A549 (cell line): ENCODE measurements at regions not wholly inside any gene's neighbourhood (a gene's known extent, or its start where the extent isn't known, plus 50 kb on each side); places are given as distances from the start of the nearest gene placed in this dataset.

Experiments
- ATAC-seq, 2 experiments: fragments of 200-7000 bp in 1 of 2; fragments of >200 bp in 1 of 2; cut with Nextera tagmentation in 1 of 2; cut with Tn5 transposase in 1 of 2; 3 replicates each; pipeline versions ENCODE4 v1.8.0 to v1.9.1; 2018 to 2020; ENCODE audit warnings: mild to moderate bottlenecking in 1 of 2, moderate library complexity in 1 of 2
- CTCF ChIA-PET: fragments of 300-600 bp; sonication (Branson Sonifier 250); formaldehyde crosslinking; extraction: SDS; loops from one replicate; lab custom pipeline; 2021; ENCODE audit warnings: antibody characterized with exemption, inconsistent platforms; lab: Yijun Ruan, JAX
- POLR2A ChIA-PET: fragments of 350-600 bp; formaldehyde crosslinking; extraction: SDS; loops from one replicate; lab custom pipeline; 2021; ENCODE audit warnings: antibody characterized with exemption, inconsistent platforms; lab: Yijun Ruan, JAX
- DNase-seq, 2 experiments: peaks; one replicate each; pipeline versions ENCODE4 v3.0.0 to v3.0.0-alpha.2; 2011 to 2016; ENCODE audit warnings: low read depth in 1 of 2, low spot score in 1 of 2
- FAIRE-seq: peaks from 2 replicates; lab custom pipeline; 2011; peaks lifted over from hg19 to GRCh38; lab: Jason Lieb, UNC
- H3K27ac ChIP-seq, 2 experiments: fragments of >200 bp; sonication (Bioruptor Twin); formaldehyde crosslinking; 3 replicates each; pipeline ENCODE4 v1.5.1; 2016 to 2017
- H3K4me1 ChIP-seq: fragments of >200 bp; sonication (Bioruptor Twin); formaldehyde crosslinking; 3 replicates; pipeline ENCODE4 v1.6.1; 2016
- H3K4me2 ChIP-seq: fragments of >200 bp; sonication (Bioruptor Twin); formaldehyde crosslinking; 3 replicates; pipeline ENCODE4 v1.6.1; 2016
- H3K4me3 ChIP-seq: fragments of >200 bp; sonication (Bioruptor Twin); formaldehyde crosslinking; 3 replicates; pipeline ENCODE4 v1.5.1; 2016
- H3K9me3 ChIP-seq: fragments of >200 bp; sonication (Bioruptor Twin); formaldehyde crosslinking; 3 replicates; pipeline ENCODE4 v1.6.1; 2016
- CBX2 ChIP-seq: fragments of 200-600 bp; sonication (generic); IDR thresholded peaks from 2 replicates; pipeline ENCODE4 v1.6.1; 2016; ENCODE audit warnings: low read depth, mild to moderate bottlenecking, borderline replicate concordance
- CBX8 ChIP-seq: fragments of 200-600 bp; sonication (generic); IDR thresholded peaks from 2 replicates; pipeline ENCODE4 v1.6.1; 2016
- CHD4 ChIP-seq: fragments of 200-600 bp; sonication (generic); IDR thresholded peaks from 2 replicates; pipeline ENCODE4 v1.6.1; 2016; ENCODE audit warnings: antibody characterized with exemption, mild to moderate bottlenecking, borderline replicate concordance
- EP300 ChIP-seq, 2 experiments: fragments of >200 bp; sonication (Bioruptor Twin); formaldehyde crosslinking; IDR thresholded peaks; 2 replicates in 1 of 2; 3 replicates in 1 of 2; pipeline ENCODE4 v1.6.1; 2016 to 2017
- FOSL2 ChIP-seq, 2 experiments: fragments of 450-650 bp in 1 of 2; fragments of >200 bp in 1 of 2; sonication (Bioruptor Twin) in 1 of 2; formaldehyde crosslinking; IDR thresholded peaks; 2 replicates each; pipeline versions ENCODE4 v1.5.0 to v1.6.1; 2016 to 2020; ENCODE audit warnings: mild to moderate bottlenecking in 1 of 2, moderate library complexity in 1 of 2
- FOXS1 ChIP-seq: fragments of 250-450 bp; sonication (Bioruptor Pico); IDR thresholded peaks from 2 replicates; pipeline ENCODE4 v1.5.0; 2020; ENCODE audit warnings: mild to moderate bottlenecking, moderate library complexity
- HES2 ChIP-seq: fragments of >200 bp; sonication (Bioruptor Twin); formaldehyde crosslinking; IDR thresholded peaks from 2 replicates; pipeline ENCODE4 v1.6.1; 2016
- HMGXB4 ChIP-seq: fragments of 250-450 bp; sonication (Bioruptor Pico); IDR thresholded peaks from 2 replicates; pipeline ENCODE4 v1.5.0; 2021; ENCODE audit warnings: mild to moderate bottlenecking, moderate library complexity, borderline replicate concordance
- JUN ChIP-seq, 2 experiments: fragments of >200 bp; sonication (Bioruptor Twin); formaldehyde crosslinking; IDR thresholded peaks; 2 replicates in 1 of 2; 3 replicates in 1 of 2; pipeline ENCODE4 v1.6.1; 2016 to 2017
- MAX ChIP-seq: IDR thresholded peaks from 2 replicates; pipeline ENCODE4 v1.6.1; 2012
- MAZ ChIP-seq: fragments of 150-350 bp; IDR thresholded peaks from 2 replicates; pipeline ENCODE4 v1.6.1; 2014; ENCODE audit warnings: antibody characterized with exemption, low read depth, low read length, borderline replicate concordance
- MYC ChIP-seq: IDR thresholded peaks from 2 replicates; pipeline ENCODE4 v1.6.1; 2012; ENCODE audit warnings: mild to moderate bottlenecking, inconsistent platforms, low read length, improper control_type of control experiment, borderline replicate concordance
- NFE2L2 ChIP-seq: fragments of 150-350 bp; conservative IDR thresholded peaks from 2 replicates; pipeline ENCODE4 v1.6.1; 2014; ENCODE audit warnings: low read length
- PBX3 ChIP-seq: IDR thresholded peaks from 2 replicates; pipeline ENCODE4 v1.6.1; 2012
- PHF8 ChIP-seq: fragments of 200-600 bp; sonication (generic); IDR thresholded peaks from 2 replicates; pipeline ENCODE4 v1.6.1; 2016; ENCODE audit warnings: low read depth, mild to moderate bottlenecking, antibody characterized with exemption, moderate library complexity, borderline replicate concordance
- POLR2A ChIP-seq: IDR thresholded peaks from 2 replicates; pipeline ENCODE4 v1.6.1; 2012; ENCODE audit warnings: mild to moderate bottlenecking, low read length
- POLR2AphosphoS2 ChIP-seq: conservative IDR thresholded peaks from 2 replicates; pipeline ENCODE4 v1.6.1; 2012; ENCODE audit warnings: low read length, improper control_type of control experiment, inconsistent platforms
- RAD21 ChIP-seq, 2 experiments: fragments of >200 bp in 1 of 2; sonication (Bioruptor Twin) in 1 of 2; formaldehyde crosslinking in 1 of 2; IDR thresholded peaks in 1 of 2; conservative IDR thresholded peaks in 1 of 2; 2 replicates in 1 of 2; 3 replicates in 1 of 2; pipeline ENCODE4 v1.6.1; 2012 to 2018; ENCODE audit warnings: inconsistent platforms in 1 of 2
- RARB ChIP-seq: fragments of 250-450 bp; sonication (Bioruptor Pico); IDR thresholded peaks from 2 replicates; pipeline ENCODE4 v1.8.0; 2021; ENCODE audit warnings: mild to moderate bottlenecking, moderate library complexity
- RCOR1 ChIP-seq: fragments of 150-350 bp; IDR thresholded peaks from 2 replicates; pipeline ENCODE4 v1.6.1; 2014; ENCODE audit warnings: antibody characterized with exemption, low read length, low read depth
- REST ChIP-seq: fragments of 200-600 bp; sonication (generic); IDR thresholded peaks from 2 replicates; pipeline ENCODE4 v1.6.1; 2016; ENCODE audit warnings: antibody characterized with exemption, mild to moderate bottlenecking, moderate library complexity
- SMC3 ChIP-seq: fragments of >200 bp; sonication (Bioruptor Twin); formaldehyde crosslinking; IDR thresholded peaks from 3 replicates; pipeline ENCODE4 v1.6.1; 2018; ENCODE audit warnings: inconsistent platforms
- SREBF2 ChIP-seq: fragments of 450-650 bp; IDR thresholded peaks from 2 replicates; pipeline ENCODE4 v1.6.1; 2014; ENCODE audit warnings: mild to moderate bottlenecking, moderate library complexity
- TFCP2L1 ChIP-seq: fragments of 250-450 bp; sonication (Bioruptor Pico); IDR thresholded peaks from 2 replicates; pipeline ENCODE4 v1.5.0; 2021; ENCODE audit warnings: mild to moderate bottlenecking
- USF2 ChIP-seq: fragments of 450-650 bp; IDR thresholded peaks from 2 replicates; pipeline ENCODE4 v1.6.1; 2014; ENCODE audit warnings: antibody characterized with exemption
- ZC3H11A ChIP-seq: fragments of 450-650 bp; IDR thresholded peaks from 2 replicates; pipeline ENCODE4 v1.6.1; 2014; ENCODE audit warnings: antibody characterized with exemption, mild to moderate bottlenecking
- ZFP36 ChIP-seq: fragments of 450-650 bp; IDR thresholded peaks from 2 replicates; pipeline ENCODE4 v1.6.1; 2014; ENCODE audit warnings: borderline replicate concordance; ENCODE audit not compliant: partially characterized antibody
- WGBS: methylation state at CpG from one replicate; pipeline ENCODE4 v1.1.6; 2017; ENCODE audit errors: missing lambda C conversion rate; 5-methylcytosine and 5-hydroxymethylcytosine counted together

GRCh38 chr3:135621184-135621920, 344.2 kb upstream of the PPP2R3A start (continued):
- TF ChIP-seq MAX (no peak), CBX2 (no peak), HMGXB4 (CRISPR knock-in tag) (no peak), FOXS1 (CRISPR knock-in tag) (no peak)
- TF ChIP-seq, all 56 proteins: peak for 0

- no peak overlapping the region for H3K4me3 ChIP-seq
- H3K27ac ChIP-seq, result no peak overlapping the region
- POLR2A ChIA-PET, result no interaction called here
- H3K9me3 ChIP-seq, result no peaks in the 10 kb centered on the region
- H3K4me2 ChIP-seq, result no peak overlapping the region
- ATAC-seq (no peak), FAIRE-seq (no peak), DNase-seq (no peak)
- no peak for TF ChIP-seq ZFP36
- no peak for TF ChIP-seq TFCP2L1 (CRISPR knock-in tag)
- no peak for TF ChIP-seq MYC
- TF ChIP-seq PBX3, result no peak
- TF ChIP-seq RAD21 (conservative IDR thresholded peaks at IDR 0.05 in 1 of 2, IDR thresholded peaks at IDR 0.05 in 1 of 2), result no peak
- TF ChIP-seq NFE2L2, result no peak
- TF ChIP-seq REST, result no peak
- TF ChIP-seq POLR2AphosphoS2, result no peak
- TF ChIP-seq MAZ, result no peak
- TF ChIP-seq CBX8, result no peak
- TF ChIP-seq EP300 (IDR thresholded peaks at IDR 0.05), result no peak
- no peak for TF ChIP-seq SREBF2
- TF ChIP-seq POLR2A, result no peak
- no peak for TF ChIP-seq RARB (CRISPR knock-in tag)
- WGBS, result 38% methylated on average over 2 of the region's 2 CpGs
- no peaks in the 10 kb centered on the region for H3K4me1 ChIP-seq
- CTCF ChIA-PET, result no interaction called here
These were observed 343.3 kb upstream of the PPP2R3A start for GRCh38 chr3:135622215-135622614.

GRCh38 chr3:135622656-135623055, 342.9 kb upstream of the PPP2R3A start:
- Histone ChIP-seq H3K9me3 (no peaks in the 10 kb centered on the region), H3K4me3 (no peak overlapping the region), H3K27ac (no peak overlapping the region), H3K4me2 (no peak overlapping the region), H3K4me1 (no peaks in the 10 kb centered on the region)
- ChIA-PET POLR2A (no interaction called here), CTCF (no interaction called here)
- DNase-seq (no peak), FAIRE-seq (no peak), ATAC-seq (no peak)
- TF ChIP-seq PHF8 (no peak), CHD4 (no peak), RARB (CRISPR knock-in tag) (no peak), TFCP2L1 (CRISPR knock-in tag) (no peak), HES2 (no peak), RCOR1 (no peak), FOSL2 (IDR thresholded peaks at IDR 0.05) (no peak), FOSL2 (CRISPR knock-in tag; IDR thresholded peaks at IDR 0.05) (no peak), JUN (IDR thresholded peaks at IDR 0.05) (no peak), SMC3 (no peak), USF2 (no peak), RAD21 (conservative IDR thresholded peaks at IDR 0.05 in 1 of 2, IDR thresholded peaks at IDR 0.05 in 1 of 2) (no peak), FOXS1 (CRISPR knock-in tag) (no peak), EP300 (IDR thresholded peaks at IDR 0.05) (no peak), ZC3H11A (no peak)
